Heart right ventricle (tissue), 16 donors: ENCODE measurements at regions not wholly inside any gene's neighbourhood (a gene's known extent, or its start where the extent isn't known, plus 50 kb on each side); places are given as distances from the start of the nearest gene placed in this dataset.

Source experiments
- ATAC-seq, 8 donors: fragments of 200-7000 bp; cut with Tn5 transposase; one replicate each; pipeline ENCODE4 v1.9.1; 2020; ENCODE audit warnings: mild to moderate bottlenecking in 8 of 8, moderate library complexity in 8 of 8, moderate number of reproducible peaks in 1 of 8
- DNase-seq, 2 donors: peaks; one replicate each; pipeline ENCODE4 v3.0.0-alpha.2; 2020
- H3K27ac ChIP-seq, 10 donors: fragments of 200-600 bp; sonication (generic) in 2 of 10; one replicate each; pipeline versions ENCODE4 v1.5.0 to v1.8.0; 2020 to 2022; ENCODE audit warnings: mild to moderate bottlenecking in 3 of 10
- H3K27me3 ChIP-seq, 7 donors: fragments of 200-600 bp; one replicate each; pipeline ENCODE4 v1.8.0; 2021 to 2022; ENCODE audit warnings: mild to moderate bottlenecking in 2 of 7
- H3K36me3 ChIP-seq, 9 donors: fragments of 200-600 bp; sonication (generic) in 1 of 9; one replicate each; pipeline versions ENCODE4 v1.5.0 to v1.8.0; 2020 to 2022; ENCODE audit warnings: mild to moderate bottlenecking in 2 of 9
- H3K4me1 ChIP-seq, 9 donors: fragments of 200-600 bp; sonication (generic) in 1 of 9; one replicate each; pipeline versions ENCODE4 v1.5.0 to v1.8.0; 2020 to 2022; ENCODE audit warnings: mild to moderate bottlenecking in 4 of 9
- H3K4me3 ChIP-seq, 10 donors: fragments of 200-600 bp; sonication (generic) in 2 of 10; one replicate each; pipeline versions ENCODE4 v1.5.0 to v1.8.0; 2020 to 2022; ENCODE audit warnings: mild to moderate bottlenecking in 7 of 10, moderate library complexity in 2 of 10
- H3K9me3 ChIP-seq, 11 donors: fragments of 200-600 bp in 10 of 11; sonication (generic) in 2 of 11; one replicate each; pipeline versions ENCODE4 v1.5.0 to v1.8.0; 2013 to 2022; ENCODE audit warnings: mild to moderate bottlenecking in 2 of 11, control low read depth in 1 of 11, moderate library complexity in 1 of 11
- WGBS, 2 donors: extraction: QIAGEN DNeasy Blood & Tissue Kit; methylation state at CpG; one replicate each; pipeline ENCODE4 v1.1.7; 2013; ENCODE audit warnings: inconsistent platforms in 1 of 2; 5-methylcytosine and 5-hydroxymethylcytosine counted together
- intact Hi-C, 10 donors: fragments of 100-400 bp; cut with DNase I; formaldehyde crosslinking; loops; one replicate each; pipeline versions ENCODE4 v1.11.1 to v1.14.2; 2022
- TF ChIP-seq, protein P1 (sequence below), 9 donors: fragments of 200-600 bp; sonication (generic) in 2 of 9; IDR thresholded peaks; one replicate each; pipeline versions ENCODE4 v1.5.0 to v1.8.0; 2021 to 2022; ENCODE audit warnings: antibody characterized with exemption in 9 of 9, mild to moderate bottlenecking in 5 of 9, moderate library complexity in 1 of 9
- donor health status: Arrhythmogenic right ventricular cardiomyopathy.
- donor health status: ischemic (EF 13 %, LVEDD 7.1; RV severe dilation, severe dysfunction).
- donor health status: healthy with polysubstance abuse.
- donor health status: DM: no; HTN: yes; CAD: no.
- donor health status: DM: no; HTN: no; CAD: no.
- donor health status: ischemic (EF 25% LVEDD 6.9; RV normal size, moderate dysfunction).
- donor health status: ischemic (EF 25% LVEDD 5.7; RV mildly dilated, moderate dysfunction).
- donor health status: healthy.
- donor health status: DM: yes; HTN: yes; CAD: no.
- donor health status: Ischemic cardiomyopathy.
- donor health status: ischemic (EF 35%, LVEDD 5.7; RV mildly dilated, moderate dysfunction).
- donor health status: nonischemic (EF 11% LVEDD 7.7; RV severe dilation, severe dysfunction).
- donor health status: DM: yes; HTN: yes; CAD: no.
- donor health status: PGD.
- donor health status: ischemic (EF 29% LVEDD 5.4; RV normal size, mild dysfunction).
- donor health status: nonischemic (EF 23%, LVEDD 6.1; RV moderate dilation, normal function).

DNA sequence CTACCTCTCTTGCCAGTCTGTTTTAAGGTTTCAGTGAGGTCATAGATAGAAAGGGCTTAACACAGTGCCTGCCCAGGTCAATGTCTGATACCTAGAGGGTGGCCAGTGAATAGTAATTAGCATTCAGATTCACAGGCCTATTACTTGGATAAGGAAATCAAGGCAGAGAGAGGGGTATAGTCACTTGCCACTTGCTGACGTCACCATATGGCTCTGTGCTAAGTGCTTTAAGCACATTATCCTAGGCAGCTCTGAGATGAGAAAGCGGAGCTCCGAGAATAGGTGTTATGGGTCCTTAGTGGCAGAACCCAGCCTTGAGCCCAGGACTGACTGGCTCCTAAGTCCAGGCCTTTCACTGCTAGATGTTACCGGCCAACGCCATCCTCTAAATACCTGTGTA, 51.5 kb upstream of the DAB1 start:
- Histone ChIP-seq H3K9me3 (no peaks in the 10 kb centered on the region), H3K36me3 (no peaks in the 10 kb centered on the region), H3K27me3 (no peaks in the 10 kb centered on the region), H3K4me3 (no peak overlapping the region), H3K4me1 (no peaks in the 10 kb centered on the region), H3K27ac (no peak overlapping the region)
- WGBS, 2 donors = 93% methylated on average over 5 of the region's 5 CpGs
- DNase-seq (no peak), ATAC-seq (no peak)
- TF ChIP-seq, protein P1, sequence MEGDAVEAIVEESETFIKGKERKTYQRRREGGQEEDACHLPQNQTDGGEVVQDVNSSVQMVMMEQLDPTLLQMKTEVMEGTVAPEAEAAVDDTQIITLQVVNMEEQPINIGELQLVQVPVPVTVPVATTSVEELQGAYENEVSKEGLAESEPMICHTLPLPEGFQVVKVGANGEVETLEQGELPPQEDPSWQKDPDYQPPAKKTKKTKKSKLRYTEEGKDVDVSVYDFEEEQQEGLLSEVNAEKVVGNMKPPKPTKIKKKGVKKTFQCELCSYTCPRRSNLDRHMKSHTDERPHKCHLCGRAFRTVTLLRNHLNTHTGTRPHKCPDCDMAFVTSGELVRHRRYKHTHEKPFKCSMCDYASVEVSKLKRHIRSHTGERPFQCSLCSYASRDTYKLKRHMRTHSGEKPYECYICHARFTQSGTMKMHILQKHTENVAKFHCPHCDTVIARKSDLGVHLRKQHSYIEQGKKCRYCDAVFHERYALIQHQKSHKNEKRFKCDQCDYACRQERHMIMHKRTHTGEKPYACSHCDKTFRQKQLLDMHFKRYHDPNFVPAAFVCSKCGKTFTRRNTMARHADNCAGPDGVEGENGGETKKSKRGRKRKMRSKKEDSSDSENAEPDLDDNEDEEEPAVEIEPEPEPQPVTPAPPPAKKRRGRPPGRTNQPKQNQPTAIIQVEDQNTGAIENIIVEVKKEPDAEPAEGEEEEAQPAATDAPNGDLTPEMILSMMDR (IDR thresholded peaks at IDR 0.05) = no peak
- intact Hi-C loops = no loop called here

DNA sequence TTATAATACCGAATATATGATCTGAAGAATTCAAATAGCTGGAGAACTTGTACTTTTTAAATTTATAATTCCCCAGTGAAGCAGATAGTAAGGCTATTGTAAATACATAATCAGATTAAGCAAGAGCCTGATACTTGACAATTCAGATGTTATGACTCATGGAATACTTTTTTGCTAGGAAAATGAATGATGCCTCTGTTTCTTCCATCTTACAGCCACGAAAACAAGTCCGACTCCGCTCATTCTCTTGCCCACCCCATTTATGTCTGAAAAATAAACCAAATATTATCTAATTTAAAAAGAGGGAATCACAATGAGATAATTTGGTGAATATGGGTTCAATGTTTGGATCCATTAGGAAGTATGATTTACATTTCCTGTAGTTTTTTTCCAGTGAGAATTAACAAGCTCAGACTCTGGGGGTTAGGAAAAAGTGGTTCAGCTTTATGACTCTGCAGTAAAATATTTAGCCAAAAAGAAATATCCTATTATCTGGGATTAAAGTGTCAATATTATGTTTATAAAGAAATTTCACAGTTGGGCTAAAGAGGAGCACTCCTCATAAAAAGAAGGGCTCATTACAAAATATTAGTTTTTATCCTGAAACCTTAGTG, 50.4 kb upstream of the DAB1 start:
- ATAC-seq (no peak), DNase-seq (no peak)
- H3K36me3 ChIP-seq = no peaks in the 10 kb centered on the region
- intact Hi-C loops = no loop called here
- H3K9me3 ChIP-seq = no peaks in the 10 kb centered on the region
- TF ChIP-seq, protein P1 (IDR thresholded peaks at IDR 0.05) = no peak
- no peak overlapping the region for H3K27ac ChIP-seq
- WGBS, 2 donors = 83 to 84% methylated on average over 4 of the region's 4 CpGs
- H3K27me3 ChIP-seq = no peaks in the 10 kb centered on the region
- H3K4me1 ChIP-seq = no peaks in the 10 kb centered on the region
- H3K4me3 ChIP-seq = no peak overlapping the region
